GM21360 (cell line): ENCODE measurements at regions not wholly inside any gene's neighbourhood (a gene's known extent, or its start where the extent isn't known, plus 50 kb on each side); places are given as distances from the start of the nearest gene placed in this dataset.

ENCODE experiments used
- ATAC-seq: cut with Tn5 transposase; IDR thresholded peaks from one replicate; pipeline ENCODE4 v1.9.1; 2021; ENCODE audit warnings: mild to moderate bottlenecking, moderate library complexity; ENCODE audit not compliant: unreplicated experiment

GRCh38 chr2:221270806-221271205 is 301.3 kb downstream of the EPHA4 start:
- ATAC-seq = no peak

DNA sequence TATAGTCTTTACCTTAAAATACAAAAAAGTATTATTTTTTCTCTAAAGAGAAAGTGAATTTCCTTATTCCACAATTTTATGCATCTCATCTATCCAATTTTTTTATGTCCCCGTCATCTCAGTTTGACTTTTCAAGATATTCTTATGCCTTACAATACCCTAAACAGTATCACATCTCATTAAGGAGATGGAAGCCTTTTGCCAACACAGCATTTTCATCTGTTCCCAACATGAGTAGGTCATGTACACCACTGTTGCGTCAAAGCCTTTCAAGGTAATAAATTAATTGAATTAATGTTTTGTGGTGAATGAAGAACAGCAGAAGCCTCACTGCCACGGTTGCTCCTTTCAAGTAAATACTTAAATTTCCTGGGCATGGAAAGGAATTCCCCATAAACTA is 299.4 kb downstream of the EPHA4 start:
- ATAC-seq = no peak

GRCh38 chr2:221276033-221276432 is 296.1 kb downstream of the EPHA4 start:
- no peak for ATAC-seq

- ATAC-seq = no peak
Observed at GRCh38 chr2:221276601-221277000, 295.5 kb downstream of the EPHA4 start.

DNA sequence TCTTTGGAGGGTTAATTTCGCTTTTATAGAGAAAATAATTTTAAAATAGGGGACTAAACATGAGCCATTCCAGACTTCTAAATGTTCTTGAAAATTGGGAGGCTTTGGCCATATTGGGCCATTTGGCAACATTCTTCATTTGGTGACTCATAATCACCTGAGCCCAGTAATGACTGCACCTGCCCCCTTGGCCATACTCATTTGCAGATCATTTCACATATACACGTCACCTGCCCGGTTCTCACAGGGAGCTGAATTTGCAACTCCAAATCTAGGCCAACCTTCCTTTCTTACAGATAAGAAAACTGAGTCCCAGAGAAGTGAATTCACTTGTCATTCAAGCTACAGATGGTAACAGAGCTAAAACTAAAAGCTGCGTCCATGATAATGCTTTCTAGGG is 289.7 kb downstream of the EPHA4 start:
- ATAC-seq = no peak

DNA sequence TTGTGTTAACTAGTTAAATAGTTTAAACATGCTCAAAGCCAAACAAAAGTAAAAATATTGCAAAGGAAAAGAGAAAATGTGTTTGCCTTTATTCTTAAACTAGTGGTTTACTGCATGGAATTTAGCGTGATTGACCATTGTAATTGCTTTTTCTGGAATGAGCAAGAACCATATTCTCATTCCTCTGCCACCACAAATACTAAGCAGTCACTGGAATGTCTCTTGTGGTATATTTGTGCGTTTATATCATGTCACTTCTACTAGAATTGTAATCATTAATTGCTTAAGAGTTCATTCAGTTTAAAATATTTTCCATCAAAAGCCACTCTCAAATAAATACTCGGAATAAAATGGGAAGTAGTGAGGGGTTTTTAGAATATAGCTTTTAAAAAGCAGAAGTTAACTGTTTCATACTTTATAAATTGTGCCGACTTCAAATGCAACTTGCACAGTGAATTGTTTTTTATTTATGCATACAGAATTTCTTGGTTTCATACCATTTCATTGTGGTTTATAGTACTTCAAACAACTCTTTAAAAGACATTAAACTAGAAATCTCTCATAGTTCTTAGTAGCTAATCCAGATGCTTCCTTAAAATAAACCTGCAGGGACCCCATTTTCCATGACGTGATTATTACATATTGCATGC is 288.1 kb downstream of the EPHA4 start:
- ATAC-seq = no peak

DNA sequence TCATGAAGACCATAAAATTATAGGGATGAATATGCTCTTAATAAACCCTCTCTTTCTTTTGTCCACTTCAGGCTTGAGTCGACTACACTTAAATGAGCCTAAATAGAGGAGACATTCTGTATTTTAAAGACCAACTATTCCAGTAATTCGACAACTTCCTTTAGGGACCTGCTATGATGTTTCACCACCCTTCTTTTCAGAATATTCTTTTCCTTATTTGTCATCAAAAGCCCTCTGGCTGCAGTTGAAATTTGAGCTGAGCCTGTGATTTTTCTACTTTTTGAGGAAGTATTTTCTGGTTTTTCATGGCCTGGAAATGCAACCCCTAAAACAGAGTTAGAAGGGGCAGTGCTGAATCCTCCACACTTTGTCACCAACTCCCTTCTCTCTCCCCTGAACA is 287.0 kb downstream of the EPHA4 start:
- no peak for ATAC-seq

- no peak for ATAC-seq
Observed at GRCh38 chr2:221286406-221286805, 285.7 kb downstream of the EPHA4 start.

DNA sequence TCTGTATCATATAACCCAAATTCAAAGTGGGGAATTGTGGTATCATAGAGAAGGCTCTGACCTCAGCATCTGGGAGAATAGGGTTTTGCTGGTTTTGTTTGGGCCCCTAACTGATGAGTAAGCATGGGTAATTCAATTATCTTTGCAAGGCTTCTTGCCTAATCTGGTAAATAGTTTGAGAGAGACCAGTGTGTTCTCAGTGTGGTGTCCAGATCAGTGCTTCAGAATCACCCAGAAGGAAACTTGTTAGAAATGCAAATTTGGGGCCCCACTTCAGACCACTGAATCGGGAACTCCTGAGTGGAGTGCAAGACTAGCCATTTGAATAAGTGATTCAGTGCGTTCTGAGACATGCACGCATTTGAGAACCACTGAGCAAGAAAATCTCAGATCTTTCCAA is 282.7 kb downstream of the EPHA4 start:
- ATAC-seq = no peak

DNA sequence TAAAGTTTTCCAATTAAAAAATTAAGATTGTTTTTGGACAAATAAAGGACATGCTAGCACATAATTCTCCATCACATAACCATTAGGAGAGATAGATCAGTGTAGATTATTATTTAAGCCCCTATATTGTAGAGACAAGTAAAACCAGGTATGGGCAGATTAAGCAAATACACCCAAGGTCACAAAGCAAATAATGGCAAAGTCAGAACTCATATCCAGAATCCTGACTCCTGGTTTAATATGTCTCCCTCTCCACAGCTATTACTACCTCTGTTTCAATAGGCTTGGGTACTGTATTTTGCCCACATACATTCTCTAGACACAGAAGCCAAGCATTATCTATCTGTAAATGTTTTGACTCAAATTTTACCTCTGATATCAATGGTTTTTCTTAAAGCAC is 282.3 kb downstream of the EPHA4 start:
- ATAC-seq = no peak

GRCh38 chr2:221293949-221294742 is 278.0 kb downstream of the EPHA4 start:
- no peak for ATAC-seq

DNA sequence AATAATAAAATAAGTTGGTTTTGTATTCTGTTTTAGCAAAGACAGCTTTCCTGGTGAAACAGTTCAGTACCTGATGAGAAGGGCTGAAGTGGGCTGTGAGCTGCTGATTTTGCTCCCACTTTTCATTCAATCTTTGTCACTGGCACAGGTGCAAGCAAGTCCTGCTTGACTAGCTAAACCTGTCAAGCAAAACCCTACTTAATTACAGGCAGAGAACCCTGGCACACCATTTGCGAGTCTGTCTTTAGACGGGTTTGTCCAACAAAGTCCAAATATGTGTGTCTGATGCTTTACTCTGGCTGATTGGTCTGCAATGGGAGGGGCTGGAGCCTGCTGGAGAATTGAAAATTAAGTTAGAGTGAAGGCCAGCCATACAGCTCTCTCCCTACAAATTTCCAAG is 267.2 kb downstream of the EPHA4 start:
- ATAC-seq = no peak

- no peak for ATAC-seq
Observed at GRCh38 chr2:221308507-221309066, 263.5 kb downstream of the EPHA4 start.

GRCh38 chr2:221309892-221310583 is 262.1 kb downstream of the EPHA4 start:
- no peak for ATAC-seq

- no peak for ATAC-seq
Observed at GRCh38 chr2:221310730-221311129, 261.4 kb downstream of the EPHA4 start.

DNA sequence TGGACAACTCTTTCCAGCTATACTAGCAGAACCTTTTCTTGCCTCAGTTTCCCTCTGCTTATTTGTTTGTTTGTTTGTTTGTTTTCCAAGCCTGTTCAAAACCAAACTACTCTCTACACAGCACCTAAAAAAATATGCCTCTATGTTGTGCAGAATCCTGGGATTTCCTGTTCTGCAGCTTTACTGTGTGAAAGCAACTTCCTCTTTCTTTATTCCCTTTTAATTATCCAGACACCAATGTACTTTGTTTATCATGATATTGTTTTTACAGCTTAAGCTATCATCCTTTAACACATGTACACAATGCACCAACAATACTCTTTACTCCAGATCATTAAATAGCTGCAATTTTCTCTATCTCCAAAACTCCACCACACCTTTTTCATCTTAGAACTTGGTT is 259.5 kb downstream of the EPHA4 start:
- no peak for ATAC-seq

- ATAC-seq = no peak
Observed at GRCh38 chr2:221314786-221315185, 257.3 kb downstream of the EPHA4 start.

DNA sequence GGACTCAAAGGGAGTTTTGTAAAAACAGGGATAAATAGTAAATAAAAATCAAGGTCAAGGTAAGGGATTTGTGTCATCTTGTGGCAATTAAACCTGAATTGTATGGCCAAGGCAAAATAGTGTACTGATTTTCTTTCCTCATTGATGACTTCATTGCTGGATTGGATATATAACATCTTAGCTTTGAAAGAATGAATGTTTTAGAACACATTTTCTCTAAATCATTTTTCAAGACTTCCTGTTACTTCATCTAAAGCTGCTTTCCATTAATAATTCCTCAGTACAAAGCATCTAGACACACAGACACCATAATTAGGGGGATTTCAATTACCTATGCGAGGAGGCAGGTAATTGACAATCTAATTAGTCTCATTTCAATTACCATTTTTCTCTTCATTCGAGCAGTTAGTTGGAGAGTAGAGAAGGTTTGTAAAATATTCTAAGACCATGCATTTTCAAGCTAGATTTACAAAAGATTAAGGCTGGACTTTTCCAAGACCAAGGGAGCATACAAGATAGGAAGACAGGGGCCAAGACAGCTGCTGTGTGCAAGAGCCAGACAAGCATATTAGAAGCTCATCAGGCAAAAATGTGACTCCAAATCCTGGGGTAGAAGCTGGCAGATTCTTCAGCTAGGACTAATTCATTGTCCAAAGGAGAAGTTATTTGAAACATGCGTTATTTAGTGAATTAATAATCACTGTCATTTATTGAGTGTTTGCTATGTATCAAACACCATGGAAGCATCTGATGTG is 253.6 kb downstream of the EPHA4 start:
- no peak for ATAC-seq

DNA sequence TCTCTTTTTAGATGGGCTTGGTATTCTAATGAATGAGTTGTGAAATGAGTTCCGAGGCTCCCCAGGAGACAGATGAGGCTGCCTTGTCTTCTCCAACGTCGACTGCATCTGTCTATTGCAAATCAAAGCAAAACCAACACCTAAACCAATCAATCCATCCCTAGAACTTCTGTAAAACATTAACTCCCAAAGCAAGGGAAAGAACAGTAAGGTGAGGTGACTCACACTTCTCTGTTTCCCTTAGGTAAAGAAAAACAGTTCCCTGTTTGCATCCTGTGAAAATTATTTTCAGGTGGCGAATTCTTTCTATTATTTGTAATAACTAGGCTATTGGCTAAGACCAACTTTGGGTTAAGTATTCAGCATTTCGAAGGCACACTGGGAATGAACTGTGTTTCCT is 249.4 kb downstream of the EPHA4 start:
- ATAC-seq = no peak

DNA sequence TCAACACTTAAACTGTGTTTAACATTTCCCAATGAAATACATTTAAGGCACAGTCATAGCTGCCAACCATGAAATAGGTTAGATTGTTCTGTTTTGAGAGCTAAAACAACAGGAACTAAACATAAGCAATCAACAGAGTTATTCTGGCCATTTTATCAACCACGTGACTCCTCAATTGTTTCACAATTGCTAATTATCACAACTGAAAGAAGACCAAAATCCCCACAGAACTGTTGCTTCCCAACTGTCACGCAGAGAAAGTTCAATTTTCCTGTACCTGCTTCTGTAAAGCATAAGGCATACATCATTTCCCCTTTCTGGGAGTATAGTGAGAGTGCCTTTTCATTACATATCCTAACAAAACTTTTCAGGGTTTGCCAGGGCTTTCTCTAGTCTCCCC is 248.6 kb downstream of the EPHA4 start:
- ATAC-seq = no peak

- ATAC-seq = no peak
Observed at GRCh38 chr2:221330436-221330835, 241.7 kb downstream of the EPHA4 start.
